Loucy (cell line): ENCODE measurements at regions not wholly inside any gene's neighbourhood (a gene's known extent, or its start where the extent isn't known, plus 50 kb on each side); places are given as distances from the start of the nearest gene placed in this dataset.

Source experiments
- H2AFZ ChIP-seq: fragments of 200-600 bp; sonication (generic); 2 replicates; pipeline ENCODE4 v1.6.0; 2016; ENCODE audit warnings: antibody characterized with exemption, mild to moderate bottlenecking, low read length, moderate library complexity
- H3F3A ChIP-seq: fragments of 200-600 bp; 2 replicates; pipeline ENCODE4 v1.6.0; 2016; ENCODE audit warnings: antibody characterized with exemption, low read depth, mild to moderate bottlenecking
- H3K27me3 ChIP-seq: fragments of 200-600 bp; sonication (generic); 2 replicates; pipeline ENCODE4 v1.6.1; 2014; ENCODE audit warnings: low read length, mild to moderate bottlenecking; ENCODE audit not compliant: insufficient read depth, poor library complexity, severe bottlenecking
- H3K36me3 ChIP-seq: fragments of 200-600 bp; sonication (generic); 2 replicates; pipeline ENCODE4 v1.6.1; 2016; ENCODE audit warnings: low read length; ENCODE audit not compliant: insufficient read depth
- H3K4me1 ChIP-seq: fragments of 200-600 bp; sonication (generic); 2 replicates; pipeline ENCODE4 v1.5.1; 2014; ENCODE audit warnings: low read length, mild to moderate bottlenecking; ENCODE audit not compliant: insufficient read depth, poor library complexity, severe bottlenecking
- H3K4me2 ChIP-seq: fragments of 200-600 bp; sonication (generic); 2 replicates; pipeline ENCODE4 v1.6.0; 2014; ENCODE audit warnings: antibody characterized with exemption, low read length, low read depth, mild to moderate bottlenecking; ENCODE audit not compliant: poor library complexity, severe bottlenecking
- H3K4me3 ChIP-seq: fragments of 200-600 bp; sonication (generic); 2 replicates; pipeline ENCODE4 v1.5.1; 2014; ENCODE audit warnings: low read length, mild to moderate bottlenecking, mixed read lengths; ENCODE audit not compliant: poor library complexity, severe bottlenecking
- H3K79me2 ChIP-seq: fragments of 200-600 bp; sonication (generic); 2 replicates; pipeline ENCODE4 v1.6.1; 2014; ENCODE audit warnings: low read length; ENCODE audit not compliant: insufficient read depth
- H3K9ac ChIP-seq: fragments of 200-600 bp; sonication (generic); 2 replicates; pipeline ENCODE4 v1.6.0; 2014; ENCODE audit warnings: mild to moderate bottlenecking, low read depth, low read length, moderate library complexity; ENCODE audit not compliant: poor library complexity, severe bottlenecking
- H3K9me2 ChIP-seq: fragments of 200-600 bp; sonication (generic); replicated peaks from 2 replicates; pipeline ENCODE4 v1.6.1; 2016; ENCODE audit warnings: low read depth, low read length, mixed read lengths
- H3K9me3 ChIP-seq: fragments of 200-600 bp; sonication (generic); 2 replicates; pipeline ENCODE4 v1.6.1; 2014; ENCODE audit warnings: mild to moderate bottlenecking, antibody characterized with exemption, low read length, low read depth; ENCODE audit not compliant: insufficient read depth
- H4K20me1 ChIP-seq: fragments of 200-600 bp; sonication (generic); 2 replicates; pipeline ENCODE4 v1.6.0; 2014; ENCODE audit warnings: antibody characterized with exemption, low read length, mild to moderate bottlenecking; ENCODE audit not compliant: insufficient read depth, poor library complexity, severe bottlenecking
- EZH2phosphoT487 ChIP-seq: fragments of 200-600 bp; IDR thresholded peaks from 2 replicates; pipeline ENCODE4 v1.6.1; 2018; ENCODE audit warnings: antibody characterized with exemption, mild to moderate bottlenecking, moderate library complexity, borderline replicate concordance
- TF ChIP-seq, protein P1 (sequence below): fragments of 200-600 bp; sonication (generic); conservative IDR thresholded peaks from 2 replicates; pipeline ENCODE4 v1.5.1; 2014; ENCODE audit warnings: mild to moderate bottlenecking, antibody characterized with exemption, low read length

DNA sequence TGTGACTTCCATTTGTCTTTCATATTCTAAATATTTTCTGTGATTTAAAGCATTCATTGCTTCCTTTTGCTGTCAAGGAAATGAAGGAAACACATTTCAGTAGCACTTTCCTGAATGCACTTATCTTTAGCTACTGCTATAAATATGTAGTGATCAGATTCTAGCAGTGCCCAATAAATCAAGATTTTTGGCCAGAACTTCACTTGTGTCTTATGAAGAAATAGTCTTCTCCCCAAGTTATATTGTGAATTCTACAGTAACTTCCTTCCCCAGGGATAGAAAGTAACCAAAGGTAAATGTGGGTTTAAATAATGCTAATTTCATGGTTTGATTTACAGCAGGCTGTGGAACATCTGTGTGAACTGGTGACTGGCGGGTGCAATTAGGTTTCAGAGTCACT, 77.9 kb downstream of the DMRT2 start:
- H3K36me3 ChIP-seq: no peaks in the 10 kb centered on the region
- no peaks in the 10 kb centered on the region for H4K20me1 ChIP-seq
- no peak overlapping the region for H3K4me2 ChIP-seq
- H3K9ac ChIP-seq: no peak overlapping the region
- no peaks in the 10 kb centered on the region for H3K4me1 ChIP-seq
- no peak overlapping the region for H2AFZ ChIP-seq
- H3F3A ChIP-seq: no peaks in the 10 kb centered on the region
- H3K4me3 ChIP-seq: no peak overlapping the region
- no peaks in the 10 kb centered on the region for H3K9me3 ChIP-seq
- no peaks in the 10 kb centered on the region for H3K79me2 ChIP-seq
- H3K9me2 ChIP-seq: no peaks in the 10 kb centered on the region
- TF ChIP-seq, protein P1, sequence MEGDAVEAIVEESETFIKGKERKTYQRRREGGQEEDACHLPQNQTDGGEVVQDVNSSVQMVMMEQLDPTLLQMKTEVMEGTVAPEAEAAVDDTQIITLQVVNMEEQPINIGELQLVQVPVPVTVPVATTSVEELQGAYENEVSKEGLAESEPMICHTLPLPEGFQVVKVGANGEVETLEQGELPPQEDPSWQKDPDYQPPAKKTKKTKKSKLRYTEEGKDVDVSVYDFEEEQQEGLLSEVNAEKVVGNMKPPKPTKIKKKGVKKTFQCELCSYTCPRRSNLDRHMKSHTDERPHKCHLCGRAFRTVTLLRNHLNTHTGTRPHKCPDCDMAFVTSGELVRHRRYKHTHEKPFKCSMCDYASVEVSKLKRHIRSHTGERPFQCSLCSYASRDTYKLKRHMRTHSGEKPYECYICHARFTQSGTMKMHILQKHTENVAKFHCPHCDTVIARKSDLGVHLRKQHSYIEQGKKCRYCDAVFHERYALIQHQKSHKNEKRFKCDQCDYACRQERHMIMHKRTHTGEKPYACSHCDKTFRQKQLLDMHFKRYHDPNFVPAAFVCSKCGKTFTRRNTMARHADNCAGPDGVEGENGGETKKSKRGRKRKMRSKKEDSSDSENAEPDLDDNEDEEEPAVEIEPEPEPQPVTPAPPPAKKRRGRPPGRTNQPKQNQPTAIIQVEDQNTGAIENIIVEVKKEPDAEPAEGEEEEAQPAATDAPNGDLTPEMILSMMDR: no peak
- no peak for TF ChIP-seq EZH2phosphoT487
- H3K27me3 ChIP-seq: no peaks in the 10 kb centered on the region

DNA sequence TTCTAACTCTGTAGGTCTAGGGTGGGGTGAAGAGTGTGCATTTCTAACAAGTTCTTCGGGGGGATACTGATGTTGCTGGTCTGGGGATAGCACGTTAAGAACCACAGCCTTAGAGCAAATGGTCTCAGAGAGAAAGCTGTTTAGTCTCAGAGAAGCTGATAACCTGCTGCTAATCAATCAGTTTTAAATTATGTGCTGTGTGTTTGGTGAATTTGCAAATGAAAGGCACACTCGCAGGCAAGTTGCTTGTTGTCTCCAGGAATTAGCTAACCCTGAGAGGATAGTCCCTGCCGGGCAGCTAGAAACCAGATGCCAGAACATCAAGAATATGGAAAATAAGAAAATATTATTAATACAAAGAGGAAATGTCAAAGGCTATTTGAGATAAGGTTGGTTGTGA, 79.2 kb downstream of the DMRT2 start:
- Histone ChIP-seq H3K79me2 (no peaks in the 10 kb centered on the region), H3K4me1 (no peaks in the 10 kb centered on the region), H3K36me3 (no peaks in the 10 kb centered on the region), H3K4me3 (no peak overlapping the region), H2AFZ (no peak overlapping the region), H4K20me1 (no peaks in the 10 kb centered on the region), H3K9me3 (no peaks in the 10 kb centered on the region), H3K9ac (no peak overlapping the region), H3F3A (no peaks in the 10 kb centered on the region), H3K9me2 (no peaks in the 10 kb centered on the region), H3K4me2 (no peak overlapping the region), H3K27me3 (no peaks in the 10 kb centered on the region)
- no peak for TF ChIP-seq EZH2phosphoT487
- TF ChIP-seq, protein P1: no peak

DNA sequence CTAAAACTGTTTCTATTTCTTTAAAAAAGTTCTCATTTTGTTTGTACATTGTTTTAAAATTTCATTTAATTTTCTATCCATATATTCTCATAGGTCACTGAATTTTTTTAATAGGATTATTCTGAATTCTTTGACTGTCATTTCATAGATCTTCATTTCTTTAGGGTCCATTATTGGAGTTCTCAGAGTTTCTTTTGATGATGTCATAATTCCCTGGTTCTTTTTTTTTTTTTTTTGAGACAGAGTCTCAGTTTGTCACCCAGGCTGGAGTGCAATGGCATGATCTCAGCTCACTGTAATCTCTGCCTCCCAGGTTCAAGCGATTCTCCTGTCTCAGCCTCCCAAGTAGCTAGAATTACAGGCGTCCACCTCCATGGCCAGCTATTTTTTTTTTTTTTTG, 89.9 kb downstream of the DMRT2 start:
- TF ChIP-seq, protein P1: no peak
- TF ChIP-seq EZH2phosphoT487: no peak
- Histone ChIP-seq H3K36me3 (no peaks in the 10 kb centered on the region), H3K4me3 (no peak overlapping the region), H3K9ac (no peak overlapping the region), H3K9me3 (peaks cover 3% of the 10 kb centered on the region; the same call in 1 of the 2 replicates), H3K27me3 (no peaks in the 10 kb centered on the region), H3F3A (no peaks in the 10 kb centered on the region), H4K20me1 (no peaks in the 10 kb centered on the region), H3K9me2 (no peaks in the 10 kb centered on the region), H2AFZ (no peak overlapping the region), H3K4me1 (no peaks in the 10 kb centered on the region), H3K4me2 (no peak overlapping the region), H3K79me2 (no peaks in the 10 kb centered on the region)
